Glutamatergic neuron (in vitro differentiated cells): ENCODE measurements at regions not wholly inside any gene's neighbourhood (a gene's known extent, or its start where the extent isn't known, plus 50 kb on each side); places are given as distances from the start of the nearest gene placed in this dataset.

Experiments
- DNase-seq: peaks from one replicate; pipeline ENCODE4 v3.0.0; 2022
- H3K27ac Mint-ChIP-seq: one replicate; pipeline ENCODE4 v1.8.0; 2020; ENCODE audit warnings: mild to moderate bottlenecking, mixed read lengths, inconsistent platforms; ENCODE audit not compliant: unreplicated experiment
- H3K27me3 Mint-ChIP-seq: one replicate; pipeline ENCODE4 v1.8.0; 2020; ENCODE audit warnings: mild to moderate bottlenecking, moderate library complexity, mixed read lengths, inconsistent platforms; ENCODE audit not compliant: unreplicated experiment
- H3K36me3 Mint-ChIP-seq: one replicate; pipeline ENCODE4 v1.8.0; 2020; ENCODE audit warnings: mild to moderate bottlenecking, mixed read lengths, inconsistent platforms; ENCODE audit not compliant: unreplicated experiment
- H3K4me1 Mint-ChIP-seq: one replicate; pipeline ENCODE4 v1.8.0; 2020; ENCODE audit warnings: mild to moderate bottlenecking, low read depth, mixed read lengths, inconsistent platforms; ENCODE audit not compliant: unreplicated experiment
- H3K4me3 Mint-ChIP-seq: one replicate; pipeline ENCODE4 v1.8.0; 2020; ENCODE audit warnings: mild to moderate bottlenecking, mixed read lengths, inconsistent platforms; ENCODE audit not compliant: unreplicated experiment
- H3K9me3 Mint-ChIP-seq: one replicate; pipeline ENCODE4 v1.8.0; 2020; ENCODE audit warnings: mild to moderate bottlenecking, moderate library complexity, mixed read lengths, inconsistent platforms; ENCODE audit not compliant: unreplicated experiment
- TF ChIP-seq, protein P1 (sequence below): fragments of 200-600 bp; sonication (generic); IDR thresholded peaks from one replicate; pipeline ENCODE4 v1.5.0; 2021; ENCODE audit not compliant: partially characterized antibody, unreplicated experiment

DNA sequence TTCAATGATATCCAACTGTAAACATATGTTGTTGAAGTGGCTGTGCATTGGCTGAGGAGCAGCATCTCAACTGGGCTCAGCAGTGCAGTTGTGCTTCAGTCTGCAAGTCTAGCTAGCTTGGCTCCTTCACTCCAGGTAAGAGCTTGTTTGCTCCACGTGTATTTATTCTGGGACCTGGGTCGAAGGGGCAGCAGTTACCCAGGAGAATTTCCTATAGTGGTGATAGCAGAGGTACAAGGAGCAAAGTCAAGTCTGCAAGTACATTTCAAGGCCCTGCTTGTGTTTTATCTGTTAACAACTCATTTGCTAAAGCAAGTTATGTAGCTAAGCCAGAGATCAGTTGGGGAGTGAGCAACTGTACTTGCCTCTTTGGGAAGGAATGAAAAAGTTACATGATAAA is 286.2 kb upstream of the UMPS start:
- TF ChIP-seq, protein P1, sequence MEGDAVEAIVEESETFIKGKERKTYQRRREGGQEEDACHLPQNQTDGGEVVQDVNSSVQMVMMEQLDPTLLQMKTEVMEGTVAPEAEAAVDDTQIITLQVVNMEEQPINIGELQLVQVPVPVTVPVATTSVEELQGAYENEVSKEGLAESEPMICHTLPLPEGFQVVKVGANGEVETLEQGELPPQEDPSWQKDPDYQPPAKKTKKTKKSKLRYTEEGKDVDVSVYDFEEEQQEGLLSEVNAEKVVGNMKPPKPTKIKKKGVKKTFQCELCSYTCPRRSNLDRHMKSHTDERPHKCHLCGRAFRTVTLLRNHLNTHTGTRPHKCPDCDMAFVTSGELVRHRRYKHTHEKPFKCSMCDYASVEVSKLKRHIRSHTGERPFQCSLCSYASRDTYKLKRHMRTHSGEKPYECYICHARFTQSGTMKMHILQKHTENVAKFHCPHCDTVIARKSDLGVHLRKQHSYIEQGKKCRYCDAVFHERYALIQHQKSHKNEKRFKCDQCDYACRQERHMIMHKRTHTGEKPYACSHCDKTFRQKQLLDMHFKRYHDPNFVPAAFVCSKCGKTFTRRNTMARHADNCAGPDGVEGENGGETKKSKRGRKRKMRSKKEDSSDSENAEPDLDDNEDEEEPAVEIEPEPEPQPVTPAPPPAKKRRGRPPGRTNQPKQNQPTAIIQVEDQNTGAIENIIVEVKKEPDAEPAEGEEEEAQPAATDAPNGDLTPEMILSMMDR = no peak
- Mint-ChIP-seq H3K27me3 (peaks cover 16% of the 10 kb centered on the region), H3K27ac (no peak overlapping the region), H3K36me3 (peaks cover 4% of the 10 kb centered on the region), H3K9me3 (peaks cover 9% of the 10 kb centered on the region), H3K4me3 (no peak overlapping the region), H3K4me1 (peaks cover 10% of the 10 kb centered on the region)
- DNase-seq = no peak

DNA sequence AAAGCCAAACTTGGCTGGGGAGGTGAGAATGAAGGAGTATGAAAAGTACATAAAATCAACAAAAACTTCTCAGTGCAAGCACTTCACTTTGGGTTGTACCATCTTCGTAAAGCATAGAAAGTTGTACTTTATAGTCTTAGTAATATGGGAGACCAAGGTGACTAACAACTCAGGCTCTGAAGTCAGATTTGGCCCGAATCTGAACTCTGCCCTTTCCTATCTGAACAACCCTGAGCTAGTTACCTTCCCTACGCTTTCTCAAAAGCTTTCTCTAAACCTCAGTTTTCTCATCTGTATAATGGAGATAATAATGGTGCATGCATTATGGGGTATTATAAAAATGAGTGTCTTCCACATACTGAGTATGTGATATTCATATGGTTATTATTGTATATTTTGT is 285.4 kb upstream of the UMPS start:
- TF ChIP-seq, protein P1 = no peak
- H3K9me3 Mint-ChIP-seq = peaks cover 7% of the 10 kb centered on the region
- H3K27ac Mint-ChIP-seq = no peak overlapping the region
- H3K36me3 Mint-ChIP-seq = peaks cover 4% of the 10 kb centered on the region
- no peak for DNase-seq
- peaks cover 4% of the 10 kb centered on the region for H3K4me1 Mint-ChIP-seq
- H3K4me3 Mint-ChIP-seq = no peak overlapping the region
- peaks cover 14% of the 10 kb centered on the region for H3K27me3 Mint-ChIP-seq

DNA sequence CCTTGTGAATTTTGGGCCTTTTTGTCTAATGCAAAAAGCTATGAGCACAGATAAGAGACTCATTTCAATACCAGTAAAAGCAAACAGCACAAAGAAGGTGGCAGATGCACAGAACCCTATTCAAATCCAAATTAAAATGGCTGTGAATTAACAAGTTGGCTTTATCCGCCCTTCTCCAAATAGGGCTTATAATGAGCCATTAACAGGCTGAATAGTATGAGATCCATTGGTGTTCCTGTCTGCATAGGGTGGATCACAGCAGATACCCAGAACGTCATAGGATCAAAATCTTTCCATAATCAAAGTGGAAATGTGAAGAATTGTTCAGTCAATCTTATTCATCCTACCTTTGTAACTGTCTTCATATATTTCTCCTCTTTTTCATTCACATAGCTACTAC is 282.4 kb upstream of the UMPS start:
- peaks cover 5% of the 10 kb centered on the region for H3K9me3 Mint-ChIP-seq
- TF ChIP-seq, protein P1 = no peak
- no peaks in the 10 kb centered on the region for H3K4me1 Mint-ChIP-seq
- H3K27me3 Mint-ChIP-seq = peaks cover 10% of the 10 kb centered on the region
- no peak overlapping the region for H3K27ac Mint-ChIP-seq
- DNase-seq = no peak
- H3K4me3 Mint-ChIP-seq = no peak overlapping the region
- peaks cover 6% of the 10 kb centered on the region for H3K36me3 Mint-ChIP-seq

DNA sequence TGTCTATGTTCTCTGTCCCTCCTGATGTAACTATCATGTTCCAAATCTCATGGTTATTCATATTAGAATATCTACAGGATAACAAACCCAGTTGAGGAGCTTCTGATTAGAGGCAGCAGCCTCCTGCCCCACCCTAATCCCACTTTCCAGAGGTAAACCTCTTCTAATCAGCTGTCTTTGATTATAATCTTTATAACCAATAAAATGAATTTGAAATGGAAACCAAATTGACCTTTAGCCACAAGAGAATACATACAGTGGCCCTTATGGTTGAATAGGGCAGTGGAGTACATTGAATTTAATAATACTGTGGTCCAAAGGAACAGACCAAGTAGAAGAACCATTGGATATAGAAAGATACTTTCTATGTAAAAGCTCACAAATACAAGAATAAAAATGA is 281.3 kb upstream of the UMPS start:
- no peak overlapping the region for H3K4me3 Mint-ChIP-seq
- peaks cover 6% of the 10 kb centered on the region for H3K36me3 Mint-ChIP-seq
- peaks cover 10% of the 10 kb centered on the region for H3K27me3 Mint-ChIP-seq
- no peaks in the 10 kb centered on the region for H3K4me1 Mint-ChIP-seq
- TF ChIP-seq, protein P1 = no peak
- no peak overlapping the region for H3K27ac Mint-ChIP-seq
- DNase-seq = no peak
- peaks cover 7% of the 10 kb centered on the region for H3K9me3 Mint-ChIP-seq

DNA sequence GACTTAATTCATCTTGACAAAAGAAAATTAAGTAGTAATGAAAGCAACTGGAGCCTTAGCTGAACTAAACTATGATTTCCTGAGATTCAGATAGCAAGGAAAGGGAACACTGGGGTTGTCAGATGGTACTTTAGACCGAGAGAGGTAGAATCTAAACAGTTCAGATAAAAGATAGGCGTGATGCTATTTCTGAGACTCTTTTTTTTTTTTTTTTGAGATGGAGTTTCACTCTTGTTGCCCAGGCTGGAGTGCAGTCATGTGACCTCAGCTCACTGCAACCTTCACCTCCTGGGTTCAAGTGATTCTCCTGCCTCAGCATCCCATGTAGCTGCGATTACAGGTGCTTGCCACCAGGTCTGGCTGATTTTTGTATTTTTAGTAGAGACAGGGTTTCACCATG is 279.9 kb upstream of the UMPS start:
- H3K27ac Mint-ChIP-seq = no peak overlapping the region
- peaks cover 6% of the 10 kb centered on the region for H3K27me3 Mint-ChIP-seq
- H3K4me1 Mint-ChIP-seq = peaks cover 2% of the 10 kb centered on the region
- peaks cover 6% of the 10 kb centered on the region for H3K36me3 Mint-ChIP-seq
- no peak overlapping the region for H3K4me3 Mint-ChIP-seq
- peaks cover 5% of the 10 kb centered on the region for H3K9me3 Mint-ChIP-seq
- TF ChIP-seq, protein P1 = no peak
- no peak for DNase-seq
